HG03097 (cell line): ENCODE measurements at regions not wholly inside any gene's neighbourhood (a gene's known extent, or its start where the extent isn't known, plus 50 kb on each side); places are given as distances from the start of the nearest gene placed in this dataset.

ENCODE experiments used
- ATAC-seq: cut with Tn5 transposase; IDR thresholded peaks from one replicate; pipeline ENCODE4 v1.9.1; 2021; ENCODE audit not compliant: unreplicated experiment, low FRiP score

GRCh38 chr20:39333211-39333610 lies 371.1 kb downstream of the DHX35 start:
- no peak for ATAC-seq

DNA sequence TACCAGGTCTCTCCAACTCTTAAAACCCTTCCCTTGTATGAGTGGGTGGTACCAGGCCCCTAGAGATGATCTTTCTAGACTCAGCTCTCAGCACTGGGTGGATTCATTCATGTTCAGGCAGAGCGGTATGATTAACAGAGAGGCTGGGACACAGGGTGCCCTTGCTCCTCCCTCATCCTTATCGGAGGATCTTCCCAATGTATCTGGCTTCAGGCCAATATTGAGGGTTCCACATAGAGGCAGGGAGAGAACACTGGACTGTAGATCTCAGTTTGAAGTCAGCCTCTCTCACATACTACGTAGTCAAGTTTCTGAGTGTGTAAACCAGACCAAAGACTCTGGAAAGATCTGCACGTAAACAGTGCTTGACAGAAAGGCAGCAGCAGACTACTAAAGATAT lies 366.2 kb downstream of the DHX35 start:
- no peak for ATAC-seq

GRCh38 chr20:39326050-39326449 lies 363.9 kb downstream of the DHX35 start:
- ATAC-seq: no peak

GRCh38 chr20:39318911-39319310 lies 356.8 kb downstream of the DHX35 start:
- ATAC-seq: no peak

GRCh38 chr20:39312676-39313075 lies 350.5 kb downstream of the DHX35 start:
- ATAC-seq: no peak

DNA sequence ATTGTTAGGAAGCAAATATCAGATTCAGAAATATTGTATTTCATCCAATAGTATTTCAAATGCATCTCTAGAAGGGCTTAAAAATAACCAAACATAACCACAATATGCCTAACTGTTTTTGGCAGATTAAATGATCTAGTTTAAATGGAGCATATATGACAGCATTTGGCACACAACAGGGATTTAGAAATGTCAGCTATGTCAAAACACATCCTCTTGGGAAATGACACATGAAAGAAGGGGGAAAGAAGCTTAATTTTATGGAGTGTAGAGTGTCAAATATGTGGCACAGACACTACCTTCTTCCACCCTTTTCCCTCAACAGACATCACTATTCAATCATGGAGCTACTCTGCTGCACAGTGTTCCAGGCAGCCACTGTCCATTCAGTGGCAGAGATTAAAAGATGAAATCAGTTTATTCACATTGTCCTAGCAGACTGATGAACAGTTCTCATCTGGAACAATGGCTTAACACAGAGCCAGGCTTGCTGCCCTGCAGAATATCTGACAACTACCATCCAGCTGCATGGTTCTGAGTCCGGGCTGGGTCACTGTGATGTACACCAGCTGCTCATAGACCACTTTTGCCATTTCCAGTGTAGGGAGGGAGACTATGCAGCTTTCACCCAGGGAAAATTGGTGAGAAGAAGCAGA lies 349.8 kb downstream of the DHX35 start:
- ATAC-seq: no peak

DNA sequence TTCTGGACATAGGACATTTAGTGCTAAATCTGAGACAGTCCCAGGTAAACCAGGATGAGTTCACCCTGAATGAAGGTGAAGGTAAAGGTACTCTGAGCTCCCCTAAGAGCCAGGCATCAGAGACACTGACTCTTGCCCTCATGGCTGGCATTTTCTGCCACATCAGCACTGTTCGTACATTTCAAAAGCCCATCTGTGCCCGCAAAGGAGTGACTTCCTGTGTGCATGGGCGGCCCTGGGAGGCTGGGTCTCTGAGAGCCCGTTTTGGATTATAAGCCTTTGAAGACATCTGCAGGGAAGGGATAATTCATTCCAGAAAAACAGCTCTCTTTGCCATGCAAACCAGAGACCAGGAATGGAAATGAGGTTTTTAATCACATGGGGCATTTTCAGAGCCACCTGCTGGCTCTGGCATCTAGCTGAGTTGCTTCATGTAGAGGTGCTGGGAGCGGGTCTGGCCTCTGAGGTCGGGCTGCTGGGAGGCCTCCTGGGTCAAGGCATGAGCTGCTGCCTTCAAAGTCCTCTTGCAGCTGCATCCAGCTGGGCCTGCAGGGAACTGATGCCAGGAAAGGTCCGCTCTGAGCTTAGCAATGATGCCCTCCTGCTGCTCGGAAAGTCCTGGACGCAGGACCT lies 348.3 kb downstream of the DHX35 start:
- ATAC-seq: no peak

DNA sequence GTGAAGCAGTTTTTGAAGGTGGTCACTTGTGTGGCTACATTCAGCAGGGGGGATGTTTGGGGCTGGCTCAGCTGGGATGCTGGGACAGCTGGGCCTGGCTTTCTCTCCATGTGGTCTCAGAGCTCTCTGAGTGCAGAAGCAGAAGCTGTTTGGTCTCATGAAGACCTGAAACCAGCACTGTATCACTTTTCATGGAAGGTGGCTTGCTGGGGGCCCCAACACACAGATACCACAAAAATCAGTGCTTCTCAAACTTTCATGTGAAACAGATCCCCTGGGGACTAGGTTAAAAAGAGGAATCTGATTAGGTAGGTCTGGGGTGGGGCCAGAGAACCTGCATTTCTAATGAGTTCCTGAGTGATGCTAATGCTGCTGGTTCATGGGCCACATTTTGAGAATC lies 347.3 kb downstream of the DHX35 start:
- no peak for ATAC-seq

GRCh38 chr20:39302312-39302711 lies 340.2 kb downstream of the DHX35 start:
- ATAC-seq: no peak

DNA sequence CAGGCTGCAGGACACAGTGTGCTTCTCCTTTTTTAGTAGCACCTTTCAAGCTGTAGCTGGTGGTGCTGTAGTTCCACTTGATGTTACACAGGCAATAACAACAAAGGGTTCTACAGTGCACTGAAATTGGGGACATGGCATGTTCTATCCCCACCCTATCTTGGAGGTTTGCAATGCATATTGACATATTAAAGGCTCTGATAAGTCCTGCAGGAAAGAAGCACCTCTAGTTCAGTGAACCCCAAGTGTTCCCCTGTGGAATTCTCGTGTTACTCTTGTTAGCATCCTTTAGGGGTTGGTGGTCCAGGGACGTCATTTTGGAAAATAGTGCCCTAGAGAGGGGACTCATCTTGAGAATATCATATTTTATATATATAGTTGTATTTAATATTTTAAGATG lies 337.6 kb downstream of the DHX35 start:
- no peak for ATAC-seq

DNA sequence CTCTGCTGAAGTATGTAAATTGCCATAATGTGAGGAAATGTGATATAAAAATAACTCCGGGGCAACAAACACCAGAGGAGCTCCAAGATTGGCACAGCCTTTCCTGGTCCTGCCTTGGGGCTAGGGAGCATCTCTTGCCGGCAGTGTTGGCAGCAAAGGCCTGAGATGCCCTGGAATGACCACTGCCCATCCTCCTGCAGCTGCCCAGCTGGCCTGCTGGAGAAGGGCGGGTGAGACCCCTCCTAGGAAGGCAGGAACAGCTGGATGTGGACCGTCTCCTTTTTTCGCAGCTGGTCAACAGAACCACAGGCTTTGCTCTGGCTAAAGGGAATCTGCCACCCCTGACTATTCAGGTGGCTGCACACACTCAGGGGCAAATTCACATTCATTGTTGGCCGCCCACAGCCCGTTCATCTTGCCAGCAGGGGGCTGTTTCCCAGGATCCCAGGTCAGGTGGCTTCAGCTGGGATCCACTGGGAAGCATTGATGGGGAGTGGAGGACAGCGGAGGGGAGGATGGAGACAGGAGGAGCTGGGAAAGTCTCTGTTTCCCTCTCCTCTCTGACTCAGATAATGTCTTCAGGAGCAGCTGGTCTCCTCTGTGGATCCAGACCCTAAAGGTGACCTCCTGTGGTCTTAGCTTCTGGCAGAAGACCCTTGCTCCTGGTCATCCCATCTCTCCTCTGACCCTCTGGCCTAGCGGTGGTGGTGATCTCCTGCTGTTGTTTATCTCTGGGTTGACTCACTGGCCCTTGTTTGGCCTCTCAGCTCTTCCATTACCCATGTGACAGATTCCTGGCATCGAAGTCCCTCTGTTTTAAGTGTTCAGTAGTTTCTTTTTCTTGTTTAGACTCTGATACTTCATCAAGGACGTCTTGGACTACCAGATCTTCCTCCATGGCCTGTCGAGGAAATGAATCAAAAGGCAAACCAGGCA lies 336.7 kb downstream of the DHX35 start:
- ATAC-seq: no peak

DNA sequence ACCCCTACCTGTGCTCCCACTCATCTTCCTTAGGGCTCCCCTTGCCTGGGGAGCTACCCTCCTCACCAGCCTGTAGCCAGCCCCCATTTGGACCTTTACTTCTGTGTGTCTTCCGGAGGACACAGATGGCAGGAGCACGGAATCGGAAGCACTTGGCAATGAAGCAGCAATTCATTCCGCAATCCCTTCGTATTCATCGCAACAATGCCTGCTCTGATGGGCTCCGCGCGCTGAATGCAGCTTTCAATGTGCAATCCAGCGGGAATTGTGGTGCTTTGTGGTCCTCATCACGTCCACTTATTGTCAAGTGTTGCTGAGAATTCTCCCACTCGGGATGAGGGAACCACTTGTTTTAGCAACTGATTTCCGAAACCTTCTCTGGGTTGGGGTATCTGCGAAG lies 336.0 kb downstream of the DHX35 start:
- ATAC-seq: no peak

DNA sequence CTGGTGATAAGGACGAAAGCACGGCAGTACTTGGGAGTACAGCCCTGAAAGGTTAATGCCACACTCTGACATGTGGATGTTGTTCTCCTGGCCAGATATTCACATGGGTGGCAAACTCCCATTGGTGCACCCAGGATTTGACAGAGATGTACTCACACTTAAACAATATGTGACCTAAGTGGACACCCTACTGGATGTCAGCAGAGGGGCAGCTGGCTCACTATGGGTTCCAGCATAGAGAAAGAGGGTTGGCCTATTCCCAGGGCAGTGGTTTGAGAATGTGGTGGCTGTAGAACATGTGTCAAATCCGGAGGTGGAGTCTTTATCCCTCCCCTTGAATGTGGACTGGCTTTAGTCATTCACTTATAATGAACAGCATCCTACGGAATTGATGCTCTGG lies 333.2 kb downstream of the DHX35 start:
- ATAC-seq: no peak

- no peak for ATAC-seq
Measured at GRCh38 chr20:39294137-39294725, 332.1 kb downstream of the DHX35 start.

DNA sequence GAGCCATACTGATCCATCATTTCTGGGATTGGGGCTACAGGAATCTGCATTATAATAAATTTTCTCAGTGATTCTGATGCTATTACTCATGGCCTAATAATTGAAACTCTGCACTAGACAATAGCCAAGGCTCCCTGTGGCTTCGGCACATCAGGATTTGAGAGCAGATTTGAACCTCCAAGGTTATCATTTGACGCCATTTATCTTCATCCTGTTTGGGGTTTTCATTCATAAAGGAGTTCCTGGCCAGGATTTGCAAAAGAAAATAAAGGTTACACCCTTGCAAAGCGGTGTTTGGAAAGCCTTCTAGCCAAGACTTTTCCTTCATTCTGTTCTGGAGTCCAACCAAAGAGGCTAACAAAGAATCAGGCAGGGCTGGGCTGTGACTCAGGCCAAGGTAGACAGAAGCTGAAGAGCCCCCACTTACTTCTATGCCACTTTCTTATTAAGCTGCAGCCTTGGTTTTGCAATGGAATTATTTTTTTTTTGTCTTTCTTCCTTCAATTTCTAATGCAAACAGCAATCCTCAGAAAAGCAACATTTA lies 330.1 kb downstream of the DHX35 start:
- ATAC-seq: no peak

DNA sequence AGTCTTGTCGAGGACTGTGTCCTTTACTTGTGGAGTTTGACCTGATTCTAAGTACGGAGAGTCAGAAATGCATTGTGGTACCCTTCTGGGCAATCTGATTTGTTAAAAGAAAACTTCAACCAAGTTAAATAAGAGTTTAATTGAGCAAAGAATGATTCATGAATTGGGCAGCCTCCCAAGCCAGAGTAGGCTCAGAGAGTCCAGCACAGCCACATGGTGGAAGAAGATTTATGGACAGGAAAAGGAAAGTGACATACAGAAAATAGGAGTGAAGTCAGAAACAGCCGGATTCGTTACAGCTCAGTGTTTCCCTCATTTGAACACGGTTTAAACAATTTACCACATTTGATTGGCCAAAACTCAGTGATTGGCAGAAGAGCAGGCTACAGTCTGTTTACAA lies 329.2 kb downstream of the DHX35 start:
- ATAC-seq: no peak

- ATAC-seq: no peak
Measured at GRCh38 chr20:39290575-39290974, 328.4 kb downstream of the DHX35 start.

- ATAC-seq: no peak
Measured at GRCh38 chr20:39289831-39290230, 327.7 kb downstream of the DHX35 start.

GRCh38 chr20:39289316-39289715 lies 327.2 kb downstream of the DHX35 start:
- ATAC-seq: no peak

GRCh38 chr20:39283464-39283863 lies 321.3 kb downstream of the DHX35 start:
- ATAC-seq: no peak

- no peak for ATAC-seq
Measured at GRCh38 chr20:39282619-39283092, 320.5 kb downstream of the DHX35 start.
